Astrocyte (in vitro differentiated cells and primary cell): ENCODE measurements at regions not wholly inside any gene's neighbourhood (a gene's known extent, or its start where the extent isn't known, plus 50 kb on each side); places are given as distances from the start of the nearest gene placed in this dataset.

Experiments used
- DNase-seq: peaks from one replicate; pipeline ENCODE4 v3.0.0-alpha.2; 2010; ENCODE audit warnings: low read depth
- FAIRE-seq: peaks from 2 replicates; lab custom pipeline; 2011; peaks lifted over from hg19 to GRCh38; lab: Jason Lieb, UNC
- H2AFZ ChIP-seq: 2 replicates; pipeline ENCODE4 v1.6.0; 2012; ENCODE audit warnings: low read depth, low read length, inconsistent platforms
- H3K27ac ChIP-seq: 2 replicates; pipeline ENCODE4 v1.5.1; 2011; ENCODE audit warnings: low read depth, low read length, inconsistent platforms
- H3K27me3 ChIP-seq: 2 replicates; pipeline ENCODE4 v1.6.0; 2011; ENCODE audit warnings: low read length, inconsistent platforms; ENCODE audit not compliant: insufficient read depth
- H3K36me3 ChIP-seq: 2 replicates; pipeline ENCODE4 v1.5.1; 2011; ENCODE audit warnings: low read length, inconsistent platforms; ENCODE audit not compliant: insufficient read depth
- H3K4me1 ChIP-seq: 2 replicates; pipeline ENCODE4 v1.5.1; 2011; ENCODE audit warnings: low read length, inconsistent platforms; ENCODE audit not compliant: insufficient read depth
- H3K4me2 ChIP-seq: 2 replicates; pipeline ENCODE4 v1.6.0; 2012; ENCODE audit warnings: low read length, inconsistent platforms
- H3K4me3 ChIP-seq: 2 replicates; pipeline ENCODE4 v1.5.1; 2011; ENCODE audit warnings: low read depth, mild to moderate bottlenecking, low read length, inconsistent platforms; ENCODE audit not compliant: insufficient read depth
- H3K79me2 ChIP-seq: 2 replicates; pipeline ENCODE4 v1.6.0; 2012; ENCODE audit warnings: mild to moderate bottlenecking, low read length, inconsistent platforms; ENCODE audit not compliant: insufficient read depth
- H3K9ac ChIP-seq: 2 replicates; pipeline ENCODE4 v1.6.0; 2012; ENCODE audit warnings: mild to moderate bottlenecking, low read length, inconsistent platforms
- H3K9me3 ChIP-seq: 2 replicates; pipeline ENCODE4 v1.5.1; 2012; ENCODE audit warnings: low read depth, mild to moderate bottlenecking, low read length, inconsistent platforms; ENCODE audit not compliant: insufficient read depth
- H4K20me1 ChIP-seq: 2 replicates; pipeline ENCODE4 v1.6.0; 2012; ENCODE audit warnings: low read length, inconsistent platforms; ENCODE audit not compliant: insufficient read depth
- H3K27ac Mint-ChIP-seq: one replicate; pipeline ENCODE4 v1.8.0; 2021; ENCODE audit warnings: mild to moderate bottlenecking, mixed read lengths; ENCODE audit not compliant: unreplicated experiment
- H3K27me3 Mint-ChIP-seq: one replicate; pipeline ENCODE4 v1.8.0; 2021; ENCODE audit warnings: low read depth, mixed read lengths; ENCODE audit not compliant: unreplicated experiment
- H3K36me3 Mint-ChIP-seq: one replicate; pipeline ENCODE4 v1.8.0; 2021; ENCODE audit warnings: low read depth, mixed read lengths; ENCODE audit not compliant: unreplicated experiment
- H3K4me1 Mint-ChIP-seq: one replicate; pipeline ENCODE4 v1.8.0; 2021; ENCODE audit warnings: low read depth, mixed read lengths; ENCODE audit not compliant: unreplicated experiment
- H3K4me3 Mint-ChIP-seq: one replicate; pipeline ENCODE4 v1.8.0; 2021; ENCODE audit warnings: mild to moderate bottlenecking, moderate library complexity, mixed read lengths; ENCODE audit not compliant: unreplicated experiment
- H3K9me3 Mint-ChIP-seq: one replicate; pipeline ENCODE4 v1.8.0; 2021; ENCODE audit warnings: mild to moderate bottlenecking, mixed read lengths; ENCODE audit not compliant: unreplicated experiment
- CTCF ChIP-seq: IDR thresholded peaks from 2 replicates; pipeline ENCODE4 v1.5.1; 2011; ENCODE audit warnings: low read depth, mild to moderate bottlenecking, inconsistent platforms, low read length, moderate library complexity; ENCODE audit not compliant: insufficient read depth
- EZH2 ChIP-seq: IDR thresholded peaks from 2 replicates; pipeline ENCODE4 v1.6.1; 2012; ENCODE audit warnings: mild to moderate bottlenecking, low read length, inconsistent platforms; ENCODE audit not compliant: insufficient read depth

GRCh38 chr2:18180912-18181311 is 302.4 kb downstream of the KCNS3 start:
- Histone ChIP-seq H3K36me3 (no peaks in the 10 kb centered on the region), H4K20me1 (no peaks in the 10 kb centered on the region), H3K4me3 (no peak overlapping the region), H3K27me3 (no peaks in the 10 kb centered on the region), H3K4me2 (no peak overlapping the region), H3K27ac (no peak overlapping the region), H3K9ac (no peak overlapping the region), H2AFZ (no peak overlapping the region), H3K9me3 (no peaks in the 10 kb centered on the region), H3K4me1 (no peaks in the 10 kb centered on the region), H3K79me2 (no peaks in the 10 kb centered on the region)
- no peak for DNase-seq
- FAIRE-seq = no peak
- no peak overlapping the region for H3K27ac Mint-ChIP-seq
- H3K36me3 Mint-ChIP-seq = no peaks in the 10 kb centered on the region
- H3K9me3 Mint-ChIP-seq = no peaks in the 10 kb centered on the region
- H3K4me1 Mint-ChIP-seq = no peaks in the 10 kb centered on the region
- TF ChIP-seq CTCF (no peak), EZH2 (no peak)
- peaks cover 6% of the 10 kb centered on the region for H3K27me3 Mint-ChIP-seq
- H3K4me3 Mint-ChIP-seq = no peak overlapping the region

- Mint-ChIP-seq H3K4me3 (no peak overlapping the region), H3K9me3 (no peaks in the 10 kb centered on the region), H3K36me3 (no peaks in the 10 kb centered on the region), H3K27ac (no peak overlapping the region), H3K4me1 (no peaks in the 10 kb centered on the region), H3K27me3 (peaks cover 6% of the 10 kb centered on the region)
- Histone ChIP-seq H3K9me3 (no peaks in the 10 kb centered on the region), H3K4me1 (no peaks in the 10 kb centered on the region), H3K27me3 (no peaks in the 10 kb centered on the region), H2AFZ (no peak overlapping the region), H4K20me1 (no peaks in the 10 kb centered on the region), H3K36me3 (no peaks in the 10 kb centered on the region), H3K4me2 (no peak overlapping the region), H3K79me2 (no peaks in the 10 kb centered on the region), H3K4me3 (no peak overlapping the region), H3K27ac (no peak overlapping the region), H3K9ac (no peak overlapping the region)
- TF ChIP-seq EZH2 = no peak
- no peak for TF ChIP-seq CTCF
- DNase-seq = no peak
- FAIRE-seq = no peak
Measured at GRCh38 chr2:18180031-18180610, 301.7 kb downstream of the KCNS3 start.

- DNase-seq = peak; percentile 43
- H3K9me3 Mint-ChIP-seq = no peaks in the 10 kb centered on the region
- peak; percentile 26 for FAIRE-seq
Measured at GRCh38 chr2:18178736-18179349, 300.4 kb downstream of the KCNS3 start.

More at GRCh38 chr2:18178736-18179349, 300.4 kb downstream of the KCNS3 start:
- Mint-ChIP-seq H3K36me3 (no peaks in the 10 kb centered on the region), H3K4me3 (no peak overlapping the region), H3K27me3 (peaks cover 3% of the 10 kb centered on the region), H3K27ac (no peak overlapping the region), H3K4me1 (no peaks in the 10 kb centered on the region)
- Histone ChIP-seq H3K27me3 (no peaks in the 10 kb centered on the region), H3K9me3 (no peaks in the 10 kb centered on the region), H3K27ac (no peak overlapping the region), H3K4me2 (no peak overlapping the region), H3K36me3 (no peaks in the 10 kb centered on the region), H3K9ac (no peak overlapping the region), H3K79me2 (no peaks in the 10 kb centered on the region), H4K20me1 (no peaks in the 10 kb centered on the region), H3K4me1 (no peaks in the 10 kb centered on the region), H2AFZ (no peak overlapping the region), H3K4me3 (no peak overlapping the region)
- no peak for TF ChIP-seq EZH2
- peak; percentile 90 for TF ChIP-seq CTCF
